ENCODE measurements at regions not wholly inside any gene's neighbourhood (a gene's known extent, or its start where the extent isn't known, plus 50 kb on each side); places are given as distances from the start of the nearest gene placed in this dataset.

DNA sequence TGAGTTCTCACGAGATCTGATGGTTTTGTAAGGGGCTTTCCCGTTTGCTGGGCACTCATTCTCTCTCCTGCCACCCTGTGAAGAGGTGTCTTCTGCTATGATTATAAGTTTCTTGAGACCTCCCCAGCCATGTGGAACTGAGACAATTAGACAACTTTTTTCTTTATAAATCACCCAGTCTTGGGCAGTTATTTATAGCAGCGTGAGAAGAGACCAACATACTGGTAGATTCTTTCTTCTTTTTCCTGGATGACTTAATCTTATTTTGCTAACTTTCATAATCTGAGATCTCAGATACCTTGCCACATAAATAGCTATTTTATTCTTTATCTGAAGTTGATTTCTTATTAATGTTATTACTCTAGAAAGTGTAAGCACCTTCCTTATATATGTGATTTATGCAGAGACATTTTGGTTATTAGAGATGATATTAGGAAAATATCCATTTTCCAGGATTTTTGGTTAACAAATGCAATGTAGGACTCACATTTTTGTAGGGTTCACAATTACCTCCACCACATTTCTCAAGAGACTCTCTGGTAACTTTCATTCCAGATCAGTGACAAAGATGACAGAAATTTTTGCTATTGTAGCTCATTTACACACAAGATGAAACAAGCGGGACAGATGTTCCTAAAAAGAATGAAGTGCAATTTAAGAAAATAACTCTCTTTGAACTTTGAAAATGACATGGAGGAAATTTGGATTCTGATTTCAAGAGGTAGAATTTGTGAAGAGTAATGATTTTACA lies 97.9 kb upstream of the RND3 start (continued):
- TF ChIP-seq, protein P1, sequence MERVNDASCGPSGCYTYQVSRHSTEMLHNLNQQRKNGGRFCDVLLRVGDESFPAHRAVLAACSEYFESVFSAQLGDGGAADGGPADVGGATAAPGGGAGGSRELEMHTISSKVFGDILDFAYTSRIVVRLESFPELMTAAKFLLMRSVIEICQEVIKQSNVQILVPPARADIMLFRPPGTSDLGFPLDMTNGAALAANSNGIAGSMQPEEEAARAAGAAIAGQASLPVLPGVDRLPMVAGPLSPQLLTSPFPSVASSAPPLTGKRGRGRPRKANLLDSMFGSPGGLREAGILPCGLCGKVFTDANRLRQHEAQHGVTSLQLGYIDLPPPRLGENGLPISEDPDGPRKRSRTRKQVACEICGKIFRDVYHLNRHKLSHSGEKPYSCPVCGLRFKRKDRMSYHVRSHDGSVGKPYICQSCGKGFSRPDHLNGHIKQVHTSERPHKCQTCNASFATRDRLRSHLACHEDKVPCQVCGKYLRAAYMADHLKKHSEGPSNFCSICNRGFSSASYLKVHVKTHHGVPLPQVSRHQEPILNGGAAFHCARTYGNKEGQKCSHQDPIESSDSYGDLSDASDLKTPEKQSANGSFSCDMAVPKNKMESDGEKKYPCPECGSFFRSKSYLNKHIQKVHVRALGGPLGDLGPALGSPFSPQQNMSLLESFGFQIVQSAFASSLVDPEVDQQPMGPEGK (CRISPR knock-in tag; IDR thresholded peaks at IDR 0.05; ENCODE audit: borderline replicate concordance), result no peak
- TF ChIP-seq, protein P2, sequence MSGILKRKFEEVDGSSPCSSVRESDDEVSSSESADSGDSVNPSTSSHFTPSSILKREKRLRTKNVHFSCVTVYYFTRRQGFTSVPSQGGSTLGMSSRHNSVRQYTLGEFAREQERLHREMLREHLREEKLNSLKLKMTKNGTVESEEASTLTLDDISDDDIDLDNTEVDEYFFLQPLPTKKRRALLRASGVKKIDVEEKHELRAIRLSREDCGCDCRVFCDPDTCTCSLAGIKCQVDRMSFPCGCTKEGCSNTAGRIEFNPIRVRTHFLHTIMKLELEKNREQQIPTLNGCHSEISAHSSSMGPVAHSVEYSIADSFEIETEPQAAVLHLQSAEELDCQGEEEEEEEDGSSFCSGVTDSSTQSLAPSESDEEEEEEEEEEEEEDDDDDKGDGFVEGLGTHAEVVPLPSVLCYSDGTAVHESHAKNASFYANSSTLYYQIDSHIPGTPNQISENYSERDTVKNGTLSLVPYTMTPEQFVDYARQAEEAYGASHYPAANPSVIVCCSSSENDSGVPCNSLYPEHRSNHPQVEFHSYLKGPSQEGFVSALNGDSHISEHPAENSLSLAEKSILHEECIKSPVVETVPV (CRISPR knock-in tag; IDR thresholded peaks at IDR 0.05), result no peak
- no peak for TF ChIP-seq PPARA (CRISPR knock-in tag; IDR thresholded peaks at IDR 0.05; ENCODE audit: borderline replicate concordance)
- no peak for TF ChIP-seq TCF4 (CRISPR knock-in tag; IDR thresholded peaks at IDR 0.05; ENCODE audit: borderline replicate concordance)
- no peak for TF ChIP-seq BACH2 (CRISPR knock-in tag; IDR thresholded peaks at IDR 0.05; ENCODE audit: borderline replicate concordance)

DNA sequence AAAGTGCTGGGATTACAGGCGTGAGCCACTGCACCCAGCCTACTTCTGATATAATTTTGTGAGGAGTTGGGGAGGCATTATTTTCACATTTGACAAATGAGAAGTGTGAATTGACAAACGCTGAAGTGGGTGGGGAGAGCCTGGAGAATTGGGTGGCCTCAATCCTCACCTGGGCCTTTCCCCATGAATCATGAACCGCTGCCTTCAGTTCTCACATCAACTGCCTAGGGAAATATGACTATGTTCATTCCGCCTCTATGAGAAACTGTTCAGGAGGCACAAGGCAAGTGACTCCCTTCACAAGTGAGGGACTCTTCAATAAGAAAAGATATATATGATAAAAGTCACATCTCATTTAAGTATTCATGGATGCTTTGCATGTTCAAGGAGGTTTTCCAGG lies 96.6 kb upstream of the RND3 start:
- TF ChIP-seq GLIS3 (CRISPR knock-in tag; IDR thresholded peaks at IDR 0.05) (no peak), SNAI2 (CRISPR knock-in tag; IDR thresholded peaks at IDR 0.05) (no peak), TOX (CRISPR knock-in tag; IDR thresholded peaks at IDR 0.05; ENCODE audit: borderline replicate concordance) (no peak)
- ATAC-seq, result no peak

DNA sequence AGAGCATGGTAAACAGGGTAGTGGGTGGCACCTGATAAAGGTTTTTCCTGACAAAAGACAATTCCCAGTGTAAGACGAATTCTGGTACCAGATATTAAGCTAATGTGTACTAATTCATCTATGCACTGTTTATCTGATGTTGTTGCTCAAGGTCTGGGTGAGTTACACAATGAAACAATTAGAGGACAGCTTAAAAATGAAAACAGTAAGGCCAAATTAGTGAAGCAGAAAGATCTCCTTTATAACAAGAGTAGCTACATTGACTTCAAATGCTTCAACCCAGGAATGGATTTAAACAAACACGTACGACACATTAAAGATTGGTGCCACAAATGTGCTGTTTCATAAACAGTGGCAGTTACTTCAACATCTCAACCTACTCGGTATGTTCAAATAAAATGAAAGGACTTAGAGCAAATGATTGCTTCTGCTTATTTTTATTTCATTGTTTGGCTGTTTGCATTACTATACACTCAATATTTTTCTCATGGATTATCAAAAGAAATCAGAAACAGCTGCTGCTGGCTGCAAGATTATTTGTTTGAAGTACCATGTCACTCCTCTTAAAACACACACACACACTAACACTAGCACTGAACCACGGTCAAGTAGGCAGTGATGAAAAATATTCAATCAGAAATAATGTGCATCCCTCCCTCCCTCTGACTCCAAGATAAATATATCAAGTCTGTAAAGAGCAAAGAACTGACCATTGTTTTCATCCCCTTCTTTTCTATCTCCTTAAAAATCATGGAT lies 94.4 kb upstream of the RND3 start:
- ATAC-seq, result no peak
- TF ChIP-seq ZNF565 (CRISPR knock-in tag; conservative IDR thresholded peaks at IDR 0.05; ENCODE audit: low read depth), result no peak

DNA sequence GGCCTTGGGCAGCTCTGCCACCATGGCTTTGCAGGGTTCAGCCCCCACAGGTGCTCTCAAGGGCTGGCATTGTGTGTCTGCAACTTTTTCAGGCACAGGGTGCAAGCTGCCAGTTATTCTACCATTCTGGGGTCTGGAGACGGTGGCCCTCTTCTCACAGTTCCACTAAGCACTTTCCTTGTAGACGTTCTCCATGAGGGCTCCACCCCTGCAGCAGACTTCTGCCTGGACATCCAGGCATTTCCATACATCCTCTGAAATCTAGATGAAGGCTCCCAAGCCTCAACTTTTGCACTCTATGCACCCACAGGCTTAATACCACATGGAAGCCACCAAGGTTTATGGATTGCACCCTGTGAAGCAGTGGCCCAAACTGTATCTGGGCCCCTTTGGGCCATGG lies 91.0 kb upstream of the RND3 start:
- TF ChIP-seq, protein P3, sequence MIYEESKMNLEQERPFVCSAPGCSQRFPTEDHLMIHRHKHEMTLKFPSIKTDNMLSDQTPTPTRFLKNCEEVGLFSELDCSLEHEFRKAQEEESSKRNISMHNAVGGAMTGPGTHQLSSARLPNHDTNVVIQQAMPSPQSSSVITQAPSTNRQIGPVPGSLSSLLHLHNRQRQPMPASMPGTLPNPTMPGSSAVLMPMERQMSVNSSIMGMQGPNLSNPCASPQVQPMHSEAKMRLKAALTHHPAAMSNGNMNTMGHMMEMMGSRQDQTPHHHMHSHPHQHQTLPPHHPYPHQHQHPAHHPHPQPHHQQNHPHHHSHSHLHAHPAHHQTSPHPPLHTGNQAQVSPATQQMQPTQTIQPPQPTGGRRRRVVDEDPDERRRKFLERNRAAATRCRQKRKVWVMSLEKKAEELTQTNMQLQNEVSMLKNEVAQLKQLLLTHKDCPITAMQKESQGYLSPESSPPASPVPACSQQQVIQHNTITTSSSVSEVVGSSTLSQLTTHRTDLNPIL (CRISPR knock-in tag; IDR thresholded peaks at IDR 0.05; ENCODE audit: low read depth), result no peak
- TF ChIP-seq, protein P4, sequence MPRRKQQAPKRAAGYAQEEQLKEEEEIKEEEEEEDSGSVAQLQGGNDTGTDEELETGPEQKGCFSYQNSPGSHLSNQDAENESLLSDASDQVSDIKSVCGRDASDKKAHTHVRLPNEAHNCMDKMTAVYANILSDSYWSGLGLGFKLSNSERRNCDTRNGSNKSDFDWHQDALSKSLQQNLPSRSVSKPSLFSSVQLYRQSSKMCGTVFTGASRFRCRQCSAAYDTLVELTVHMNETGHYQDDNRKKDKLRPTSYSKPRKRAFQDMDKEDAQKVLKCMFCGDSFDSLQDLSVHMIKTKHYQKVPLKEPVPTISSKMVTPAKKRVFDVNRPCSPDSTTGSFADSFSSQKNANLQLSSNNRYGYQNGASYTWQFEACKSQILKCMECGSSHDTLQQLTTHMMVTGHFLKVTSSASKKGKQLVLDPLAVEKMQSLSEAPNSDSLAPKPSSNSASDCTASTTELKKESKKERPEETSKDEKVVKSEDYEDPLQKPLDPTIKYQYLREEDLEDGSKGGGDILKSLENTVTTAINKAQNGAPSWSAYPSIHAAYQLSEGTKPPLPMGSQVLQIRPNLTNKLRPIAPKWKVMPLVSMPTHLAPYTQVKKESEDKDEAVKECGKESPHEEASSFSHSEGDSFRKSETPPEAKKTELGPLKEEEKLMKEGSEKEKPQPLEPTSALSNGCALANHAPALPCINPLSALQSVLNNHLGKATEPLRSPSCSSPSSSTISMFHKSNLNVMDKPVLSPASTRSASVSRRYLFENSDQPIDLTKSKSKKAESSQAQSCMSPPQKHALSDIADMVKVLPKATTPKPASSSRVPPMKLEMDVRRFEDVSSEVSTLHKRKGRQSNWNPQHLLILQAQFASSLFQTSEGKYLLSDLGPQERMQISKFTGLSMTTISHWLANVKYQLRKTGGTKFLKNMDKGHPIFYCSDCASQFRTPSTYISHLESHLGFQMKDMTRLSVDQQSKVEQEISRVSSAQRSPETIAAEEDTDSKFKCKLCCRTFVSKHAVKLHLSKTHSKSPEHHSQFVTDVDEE (CRISPR knock-in tag; IDR thresholded peaks at IDR 0.05), result no peak
- TF ChIP-seq ZNF8 (CRISPR knock-in tag; IDR thresholded peaks at IDR 0.05) (no peak), TOX (CRISPR knock-in tag; IDR thresholded peaks at IDR 0.05; ENCODE audit: borderline replicate concordance) (no peak), ARNTL (CRISPR knock-in tag; IDR thresholded peaks at IDR 0.05; ENCODE audit: borderline replicate concordance, low read depth) (no peak), BACH2 (CRISPR knock-in tag; IDR thresholded peaks at IDR 0.05; ENCODE audit: borderline replicate concordance) (no peak), CSDC2 (CRISPR knock-in tag; IDR thresholded peaks at IDR 0.05) (no peak), PPARA (CRISPR knock-in tag; IDR thresholded peaks at IDR 0.05; ENCODE audit: borderline replicate concordance) (no peak)
- no peak for ATAC-seq

DNA sequence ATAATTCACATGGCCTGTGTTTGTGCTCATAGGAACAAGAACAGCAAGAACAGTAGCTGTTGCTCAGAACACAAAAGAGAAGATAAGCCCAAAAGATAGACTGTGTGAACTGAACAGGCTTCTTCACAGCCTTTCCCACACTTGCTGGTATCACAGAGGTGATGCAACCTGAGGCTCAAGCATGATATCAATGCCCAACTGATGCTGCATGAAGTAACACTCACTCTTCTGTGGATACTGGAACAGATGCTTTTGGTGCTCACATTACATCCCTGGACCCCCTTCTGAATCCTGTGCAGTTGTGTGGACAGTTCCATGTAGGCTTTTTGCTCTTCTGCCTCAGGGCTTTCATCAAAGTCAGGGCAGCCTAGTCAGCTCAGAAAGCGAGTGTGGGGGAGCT lies 88.4 kb upstream of the RND3 start:
- ATAC-seq, result no peak
- TF ChIP-seq ZNF8 (CRISPR knock-in tag; IDR thresholded peaks at IDR 0.05) (no peak), TOX (CRISPR knock-in tag; IDR thresholded peaks at IDR 0.05; ENCODE audit: borderline replicate concordance) (no peak), BACH2 (CRISPR knock-in tag; IDR thresholded peaks at IDR 0.05; ENCODE audit: borderline replicate concordance) (no peak), ESRRG (CRISPR knock-in tag; IDR thresholded peaks at IDR 0.05) (no peak), RARB (CRISPR knock-in tag; IDR thresholded peaks at IDR 0.05) (no peak), ZNF565 (CRISPR knock-in tag; conservative IDR thresholded peaks at IDR 0.05; ENCODE audit: low read depth) (no peak), ZFP3 (CRISPR knock-in tag; IDR thresholded peaks at IDR 0.05) (no peak)
- TF ChIP-seq, protein P2 (CRISPR knock-in tag; IDR thresholded peaks at IDR 0.05), result no peak
- TF ChIP-seq, protein P1 (CRISPR knock-in tag; IDR thresholded peaks at IDR 0.05; ENCODE audit: borderline replicate concordance), result no peak
- TF ChIP-seq, protein P4 (CRISPR knock-in tag; IDR thresholded peaks at IDR 0.05), result no peak
